GM19324 (cell line): ENCODE measurements at regions not wholly inside any gene's neighbourhood (a gene's known extent, or its start where the extent isn't known, plus 50 kb on each side); places are given as distances from the start of the nearest gene placed in this dataset.

Experiments
- ATAC-seq: cut with Tn5 transposase; IDR thresholded peaks from one replicate; pipeline ENCODE4 v1.9.1; 2021; ENCODE audit warnings: mild to moderate bottlenecking, moderate library complexity; ENCODE audit not compliant: unreplicated experiment, low FRiP score

GRCh38 chr7:42858570-42858969 lies 53.3 kb downstream of the C7orf25 start:
- no peak for ATAC-seq

- ATAC-seq = peak; percentile 24
Observed at GRCh38 chr7:42856605-42856987, 55.3 kb downstream of the C7orf25 start.

GRCh38 chr7:42854571-42855118 lies 57.2 kb downstream of the C7orf25 start:
- ATAC-seq = no peak

GRCh38 chr7:42852531-42852930 lies 59.3 kb downstream of the C7orf25 start:
- no peak for ATAC-seq

GRCh38 chr7:42843205-42843800 lies 68.6 kb downstream of the C7orf25 start:
- no peak for ATAC-seq

GRCh38 chr7:42834676-42835075 lies 77.2 kb downstream of the C7orf25 start:
- ATAC-seq = no peak

- no peak for ATAC-seq
Observed at GRCh38 chr7:42833411-42833810, 78.5 kb downstream of the C7orf25 start.

- ATAC-seq = no peak
Observed at GRCh38 chr7:42832667-42833066, 79.2 kb downstream of the C7orf25 start.

GRCh38 chr7:42831718-42832522 lies 80.0 kb downstream of the C7orf25 start:
- ATAC-seq = no peak

GRCh38 chr7:42831006-42831717 lies 80.7 kb downstream of the C7orf25 start:
- ATAC-seq = no peak

GRCh38 chr7:42812779-42813178 lies 99.1 kb downstream of the C7orf25 start:
- ATAC-seq = no peak

GRCh38 chr7:42805601-42806000 lies 106.3 kb downstream of the C7orf25 start:
- no peak for ATAC-seq

- ATAC-seq = no peak
Observed at GRCh38 chr7:42794673-42795072, 117.2 kb downstream of the C7orf25 start.

GRCh38 chr7:42792841-42793240 lies 119.0 kb downstream of the C7orf25 start:
- ATAC-seq = no peak

GRCh38 chr7:42790196-42790595 lies 121.7 kb downstream of the C7orf25 start:
- ATAC-seq = no peak

- no peak for ATAC-seq
Observed at GRCh38 chr7:42774436-42774835, 137.4 kb downstream of the C7orf25 start.

- no peak for ATAC-seq
Observed at GRCh38 chr7:42770114-42770513, 141.8 kb downstream of the C7orf25 start.

- no peak for ATAC-seq
Observed at GRCh38 chr7:42768045-42768444, 143.8 kb downstream of the C7orf25 start.

- no peak for ATAC-seq
Observed at GRCh38 chr7:42766782-42767423, 145.0 kb downstream of the C7orf25 start.

GRCh38 chr7:42765931-42766330 lies 145.9 kb downstream of the C7orf25 start:
- no peak for ATAC-seq

GRCh38 chr7:42763137-42763551 lies 148.7 kb downstream of the C7orf25 start:
- ATAC-seq = no peak
